GM19328 (cell line): ENCODE measurements at regions not wholly inside any gene's neighbourhood (a gene's known extent, or its start where the extent isn't known, plus 50 kb on each side); places are given as distances from the start of the nearest gene placed in this dataset.

Source experiments
- ATAC-seq: cut with Tn5 transposase; IDR thresholded peaks from one replicate; pipeline ENCODE4 v1.9.1; 2021; ENCODE audit warnings: mild to moderate bottlenecking, moderate library complexity; ENCODE audit not compliant: unreplicated experiment

- no peak for ATAC-seq
Observed at GRCh38 chr22:48333323-48333763, 1494.3 kb downstream of the BRD1 start.

- no peak for ATAC-seq
Observed at GRCh38 chr22:48332438-48333322, 1495.0 kb downstream of the BRD1 start.

GRCh38 chr22:48331691-48332220 is 1495.9 kb downstream of the BRD1 start:
- no peak for ATAC-seq

GRCh38 chr22:48331266-48331665 is 1496.4 kb downstream of the BRD1 start:
- no peak for ATAC-seq

GRCh38 chr22:48327721-48328120 is 1500.0 kb downstream of the BRD1 start:
- ATAC-seq, result no peak

GRCh38 chr22:48323746-48324145 is 1503.9 kb downstream of the BRD1 start:
- ATAC-seq, result no peak

- ATAC-seq, result no peak
Observed at GRCh38 chr22:48322907-48323306, 1504.8 kb downstream of the BRD1 start.

GRCh38 chr22:48321986-48322545 is 1505.6 kb downstream of the BRD1 start:
- no peak for ATAC-seq

GRCh38 chr22:48320683-48321451 is 1506.8 kb downstream of the BRD1 start:
- ATAC-seq, result no peak

GRCh38 chr22:48320048-48320682 is 1507.5 kb downstream of the BRD1 start:
- no peak for ATAC-seq

- ATAC-seq, result no peak
Observed at GRCh38 chr22:48319321-48320047, 1508.2 kb downstream of the BRD1 start.

- no peak for ATAC-seq
Observed at GRCh38 chr22:48318575-48319320, 1508.9 kb downstream of the BRD1 start.

- ATAC-seq, result no peak
Observed at GRCh38 chr22:48318173-48318572, 1509.5 kb downstream of the BRD1 start.

GRCh38 chr22:48316257-48317250 is 1511.1 kb downstream of the BRD1 start:
- ATAC-seq, result no peak

GRCh38 chr22:48315439-48316256 is 1512.0 kb downstream of the BRD1 start:
- no peak for ATAC-seq

GRCh38 chr22:48314073-48314472 is 1513.6 kb downstream of the BRD1 start:
- no peak for ATAC-seq

GRCh38 chr22:48313175-48313830 is 1514.4 kb downstream of the BRD1 start:
- no peak for ATAC-seq
